ENCODE measurements at regions not wholly inside any gene's neighbourhood (a gene's known extent, or its start where the extent isn't known, plus 50 kb on each side); places are given as distances from the start of the nearest gene placed in this dataset.

DNA sequence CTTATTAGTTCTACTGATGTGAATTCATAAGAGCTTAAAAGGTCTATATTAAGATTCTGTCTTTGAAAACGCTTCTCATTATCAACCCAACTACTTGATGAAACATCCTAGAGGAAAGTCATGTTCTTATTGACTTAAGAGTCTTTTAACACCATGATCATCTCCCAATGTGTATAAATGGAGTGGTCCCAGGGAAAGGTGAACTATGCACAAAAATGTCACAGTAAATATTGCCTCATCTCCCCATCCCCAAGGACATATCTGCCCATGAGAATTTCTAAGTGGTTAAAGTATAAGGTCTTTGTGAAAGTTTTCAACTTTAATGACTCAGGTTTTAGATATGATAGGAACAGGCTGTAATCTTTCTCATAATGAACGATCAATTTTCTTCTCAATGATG lies 240.1 kb downstream of the IRS1 start (continued):
- TF ChIP-seq, protein P1, sequence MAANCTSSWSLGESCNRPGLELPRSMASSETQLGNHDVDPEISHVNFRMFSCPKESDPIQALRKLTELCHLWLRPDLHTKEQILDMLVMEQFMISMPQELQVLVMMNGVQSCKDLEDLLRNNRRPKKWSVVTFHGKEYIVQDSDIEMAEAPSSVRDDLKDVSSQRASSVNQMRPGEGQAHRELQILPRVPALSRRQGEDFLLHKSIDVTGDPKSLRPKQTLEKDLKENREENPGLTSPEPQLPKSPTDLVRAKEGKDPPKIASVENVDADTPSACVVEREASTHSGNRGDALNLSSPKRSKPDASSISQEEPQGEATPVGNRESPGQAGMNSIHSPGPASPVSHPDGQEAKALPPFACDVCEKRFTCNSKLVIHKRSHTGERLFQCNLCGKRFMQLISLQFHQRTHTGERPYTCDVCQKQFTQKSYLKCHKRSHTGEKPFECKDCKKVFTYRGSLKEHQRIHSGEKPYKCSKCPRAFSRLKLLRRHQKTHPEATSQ (CRISPR knock-in tag; IDR thresholded peaks at IDR 0.05; ENCODE audit: borderline replicate concordance) = peak; percentile 98; the same call in 1 of the 2 replicates
- TF ChIP-seq MEIS1 (CRISPR knock-in tag; IDR thresholded peaks at IDR 0.05; ENCODE audit: borderline replicate concordance) (0 out of 2 replicates have a peak, but pooled peaks have one; percentile 29), STAG1 (CRISPR knock-in tag; IDR thresholded peaks at IDR 0.05) (peak; percentile 51), ZNF670 (CRISPR knock-in tag; IDR thresholded peaks at IDR 0.05; ENCODE audit: borderline replicate concordance) (peak; percentile 88), SMAD3 (CRISPR knock-in tag; IDR thresholded peaks at IDR 0.05) (peak; percentile 97), SMARCC2 (IDR thresholded peaks at IDR 0.05) (peak; percentile 92), GFI1 (CRISPR knock-in tag; IDR thresholded peaks at IDR 0.05; ENCODE audit: borderline replicate concordance) (peak; percentile 91), SIX1 (CRISPR knock-in tag; IDR thresholded peaks at IDR 0.05; ENCODE audit: borderline replicate concordance) (peak; percentile 85; the same call in 1 of the 2 replicates), ZNF235 (CRISPR knock-in tag; IDR thresholded peaks at IDR 0.05; ENCODE audit: borderline replicate concordance) (no peak), ZNF460 (CRISPR knock-in tag; IDR thresholded peaks at IDR 0.05; ENCODE audit: borderline replicate concordance) (peak; percentile 44; the same call in 1 of the 2 replicates), RFXANK (CRISPR knock-in tag; IDR thresholded peaks at IDR 0.05) (peak; percentile 73; the same call in 1 of the 2 replicates), TFDP1 (CRISPR knock-in tag; IDR thresholded peaks at IDR 0.05; ENCODE audit: borderline replicate concordance) (peak; percentile 47; the same call in 1 of the 2 replicates), AKAP8 (CRISPR knock-in tag; IDR thresholded peaks at IDR 0.05) (no peak), ZBTB7B (CRISPR knock-in tag; IDR thresholded peaks at IDR 0.05) (peak; percentile 98), SMARCE1 (IDR thresholded peaks at IDR 0.05; ENCODE audit: borderline replicate concordance) (peak; percentile 52; the same call in 1 of the 2 replicates), TEAD2 (CRISPR knock-in tag; IDR thresholded peaks at IDR 0.05) (no peak), KMT2B (CRISPR knock-in tag; IDR thresholded peaks at IDR 0.05) (peak; percentile 59; the same call in 1 of the 2 replicates), MXD4 (CRISPR knock-in tag; IDR thresholded peaks at IDR 0.05) (peak; percentile 77), LCORL (IDR thresholded peaks at IDR 0.05) (peak; percentile 70; the same call in 1 of the 2 replicates), LCORL (CRISPR knock-in tag; IDR thresholded peaks at IDR 0.05) (peak; percentile 97), ZNF232 (CRISPR knock-in tag; IDR thresholded peaks at IDR 0.05; ENCODE audit: borderline replicate concordance) (no peak), ZNF414 (CRISPR knock-in tag; IDR thresholded peaks at IDR 0.05) (peak; percentile 98), HMG20B (CRISPR knock-in tag; conservative IDR thresholded peaks at IDR 0.05) (peak; percentile 92)
- TF ChIP-seq, protein P2, sequence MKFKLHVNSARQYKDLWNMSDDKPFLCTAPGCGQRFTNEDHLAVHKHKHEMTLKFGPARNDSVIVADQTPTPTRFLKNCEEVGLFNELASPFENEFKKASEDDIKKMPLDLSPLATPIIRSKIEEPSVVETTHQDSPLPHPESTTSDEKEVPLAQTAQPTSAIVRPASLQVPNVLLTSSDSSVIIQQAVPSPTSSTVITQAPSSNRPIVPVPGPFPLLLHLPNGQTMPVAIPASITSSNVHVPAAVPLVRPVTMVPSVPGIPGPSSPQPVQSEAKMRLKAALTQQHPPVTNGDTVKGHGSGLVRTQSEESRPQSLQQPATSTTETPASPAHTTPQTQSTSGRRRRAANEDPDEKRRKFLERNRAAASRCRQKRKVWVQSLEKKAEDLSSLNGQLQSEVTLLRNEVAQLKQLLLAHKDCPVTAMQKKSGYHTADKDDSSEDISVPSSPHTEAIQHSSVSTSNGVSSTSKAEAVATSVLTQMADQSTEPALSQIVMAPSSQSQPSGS (CRISPR knock-in tag; IDR thresholded peaks at IDR 0.05) = peak; percentile 96
- TF ChIP-seq, protein P3, sequence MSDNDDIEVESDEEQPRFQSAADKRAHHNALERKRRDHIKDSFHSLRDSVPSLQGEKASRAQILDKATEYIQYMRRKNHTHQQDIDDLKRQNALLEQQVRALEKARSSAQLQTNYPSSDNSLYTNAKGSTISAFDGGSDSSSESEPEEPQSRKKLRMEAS (IDR thresholded peaks at IDR 0.05) = peak; percentile 63; the same call in 1 of the 2 replicates
- TF ChIP-seq, protein P4, sequence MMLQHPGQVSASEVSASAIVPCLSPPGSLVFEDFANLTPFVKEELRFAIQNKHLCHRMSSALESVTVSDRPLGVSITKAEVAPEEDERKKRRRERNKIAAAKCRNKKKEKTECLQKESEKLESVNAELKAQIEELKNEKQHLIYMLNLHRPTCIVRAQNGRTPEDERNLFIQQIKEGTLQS (CRISPR knock-in tag; IDR thresholded peaks at IDR 0.05) = peak; percentile 96
